GM19467 (cell line): ENCODE measurements at regions not wholly inside any gene's neighbourhood (a gene's known extent, or its start where the extent isn't known, plus 50 kb on each side); places are given as distances from the start of the nearest gene placed in this dataset.
"Not testable (repeated sequence)": the region's sequence is repeated elsewhere in the genome, so short reads cannot be mapped to it uniquely, and the experiment has no call there.

Source experiments
- ATAC-seq: cut with Tn5 transposase; IDR thresholded peaks from one replicate; pipeline ENCODE4 v1.9.1; 2021; ENCODE audit warnings: mild to moderate bottlenecking, moderate library complexity; ENCODE audit not compliant: unreplicated experiment

DNA sequence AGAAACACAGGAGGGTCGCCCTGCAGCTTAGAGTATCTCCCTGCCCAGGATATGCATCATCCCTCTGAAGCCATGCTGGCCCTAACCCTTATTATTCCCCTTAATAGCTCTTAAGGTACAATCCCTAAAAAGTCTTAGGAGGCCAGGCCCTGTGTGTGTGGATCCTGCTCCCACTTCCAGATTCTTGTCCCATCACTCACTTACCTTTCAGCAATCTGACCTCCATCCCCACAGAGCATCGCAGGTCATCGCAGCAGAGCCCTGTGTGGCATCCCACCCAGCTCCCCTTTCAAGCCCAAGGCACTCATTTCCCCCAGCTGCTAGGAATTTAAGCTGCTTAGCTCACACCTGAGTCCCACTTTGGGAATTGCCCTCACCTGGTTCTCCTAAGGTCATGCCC, 223.8 kb upstream of the SMLR1 start:
- no peak for ATAC-seq

DNA sequence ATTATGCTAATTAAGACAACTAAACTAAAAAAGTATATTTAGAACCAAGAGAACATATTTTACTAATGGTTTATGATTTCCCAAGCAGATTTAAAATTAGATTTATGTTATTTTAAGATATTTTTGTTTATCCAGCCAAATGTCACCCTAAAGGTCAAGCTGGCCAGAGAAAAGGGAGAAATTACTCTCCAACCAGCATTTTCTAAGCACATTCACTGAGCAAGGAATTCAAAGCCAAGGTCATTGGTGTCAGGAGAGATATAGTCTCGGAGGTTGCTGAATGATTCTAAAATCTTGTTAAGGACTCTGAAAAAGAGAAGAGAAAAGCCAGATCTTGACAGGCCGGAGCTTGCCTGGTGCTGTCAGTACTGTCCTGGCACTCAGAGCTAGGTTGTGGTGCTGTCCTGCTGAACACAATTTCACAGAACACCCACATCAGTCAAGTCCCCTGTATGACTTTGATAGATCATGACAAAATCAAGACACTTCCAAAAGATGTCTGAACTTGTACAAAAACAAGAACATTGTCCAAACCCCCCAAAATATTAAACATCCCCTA, 222.3 kb upstream of the SMLR1 start:
- no peak for ATAC-seq

DNA sequence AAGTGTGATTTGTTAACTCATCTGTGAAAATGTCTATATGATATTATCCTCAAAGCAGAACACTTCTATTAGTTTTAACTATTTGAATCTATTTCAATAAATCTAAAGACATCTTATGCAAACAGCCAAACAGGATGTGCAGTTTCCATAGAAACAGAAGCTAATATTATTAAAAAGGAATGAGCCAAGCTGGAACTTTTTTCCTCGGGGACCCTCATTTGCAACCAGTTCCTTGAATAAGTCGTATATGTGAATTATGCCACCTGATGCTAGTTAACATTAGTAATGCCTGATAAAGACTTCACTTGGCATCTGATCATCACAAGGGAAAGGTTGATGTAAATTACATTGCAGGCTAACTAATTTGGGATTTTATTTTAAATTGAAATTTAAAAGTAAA, 216.9 kb upstream of the SMLR1 start:
- ATAC-seq = no peak

DNA sequence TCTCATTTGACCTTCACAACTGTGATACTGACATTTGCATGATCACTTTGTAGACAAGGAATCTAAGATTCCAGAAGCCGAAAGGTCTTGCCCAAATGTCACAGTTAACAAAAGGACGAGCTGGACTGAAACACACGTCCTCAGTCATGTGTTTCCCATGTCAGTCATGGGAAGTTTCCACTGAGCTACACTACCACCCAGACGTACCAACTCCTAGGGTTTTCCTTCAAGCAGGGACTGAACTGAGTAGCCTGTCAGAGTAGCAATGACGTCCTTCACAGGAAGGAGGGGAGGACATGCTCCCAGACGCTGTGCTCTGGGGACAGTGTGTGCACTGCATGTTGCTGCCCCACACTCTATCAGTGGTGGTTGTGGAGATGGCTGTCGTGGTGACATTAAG, 215.8 kb upstream of the SMLR1 start:
- ATAC-seq = no peak

DNA sequence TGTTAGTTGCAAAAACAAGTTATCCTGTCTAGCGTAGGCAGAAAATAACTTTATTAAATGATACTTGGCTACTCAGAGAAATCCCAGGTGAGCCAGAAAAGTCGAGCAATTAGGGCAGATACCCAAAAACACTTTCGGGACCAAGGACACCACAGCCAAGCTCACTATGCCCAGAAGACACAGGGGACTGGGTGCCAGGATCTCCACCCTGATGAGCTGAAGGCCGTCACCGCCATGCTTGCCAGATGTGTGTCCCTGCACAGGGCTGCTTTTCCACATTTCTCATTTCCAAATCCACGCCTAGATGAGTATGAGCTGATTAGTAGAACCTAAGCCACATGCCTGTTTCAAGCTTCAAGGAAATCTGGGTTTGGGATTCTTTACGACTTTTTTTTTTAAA, 214.0 kb upstream of the SMLR1 start:
- ATAC-seq = no peak

DNA sequence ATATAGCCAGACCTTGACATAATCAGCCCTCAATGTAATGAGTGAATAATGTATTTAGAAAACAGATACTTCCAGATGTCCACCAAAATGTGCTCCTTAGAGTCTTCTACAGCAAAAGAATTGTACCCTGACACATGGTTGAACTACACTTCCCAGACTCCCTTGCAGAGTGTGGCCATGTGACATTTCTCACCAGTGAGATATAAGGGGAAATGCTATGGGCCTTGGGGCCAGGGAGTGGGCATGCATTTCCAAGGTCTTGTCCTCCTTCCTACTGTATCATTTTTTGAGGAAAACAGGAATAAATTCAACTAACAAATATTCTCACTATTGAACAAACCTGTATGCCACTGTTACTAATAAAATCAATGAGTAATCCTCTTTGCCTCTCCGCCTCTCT, 211.4 kb upstream of the SMLR1 start:
- ATAC-seq = no peak

DNA sequence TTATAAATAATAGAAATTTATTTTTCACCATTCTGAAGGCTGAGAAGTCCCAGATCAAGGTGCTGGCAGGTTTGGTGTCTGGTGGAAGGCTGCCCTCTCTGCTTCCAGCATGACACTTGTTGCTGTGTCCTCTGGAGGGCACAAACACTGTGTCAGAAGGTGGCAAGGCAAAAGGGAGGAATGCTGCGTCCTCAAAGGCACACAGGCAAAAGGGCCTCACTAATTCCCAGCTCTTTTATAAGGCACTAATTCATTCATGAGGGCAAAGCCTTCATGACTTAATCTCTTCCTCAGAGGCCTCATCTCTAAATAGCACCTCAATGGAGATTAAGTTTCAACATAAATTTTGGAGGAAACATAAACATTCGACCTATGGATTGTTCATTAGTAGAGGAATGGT, 209.5 kb upstream of the SMLR1 start:
- ATAC-seq = no peak

GRCh38 chr6:130618806-130619205, 208.4 kb upstream of the SMLR1 start:
- ATAC-seq = not testable (repeated sequence)

GRCh38 chr6:130620338-130620781, 206.8 kb upstream of the SMLR1 start:
- ATAC-seq = no peak

GRCh38 chr6:130622142-130622541, 205.1 kb upstream of the SMLR1 start:
- ATAC-seq = no peak

- no peak for ATAC-seq
Measured at GRCh38 chr6:130624046-130624445, 203.2 kb upstream of the SMLR1 start.

DNA sequence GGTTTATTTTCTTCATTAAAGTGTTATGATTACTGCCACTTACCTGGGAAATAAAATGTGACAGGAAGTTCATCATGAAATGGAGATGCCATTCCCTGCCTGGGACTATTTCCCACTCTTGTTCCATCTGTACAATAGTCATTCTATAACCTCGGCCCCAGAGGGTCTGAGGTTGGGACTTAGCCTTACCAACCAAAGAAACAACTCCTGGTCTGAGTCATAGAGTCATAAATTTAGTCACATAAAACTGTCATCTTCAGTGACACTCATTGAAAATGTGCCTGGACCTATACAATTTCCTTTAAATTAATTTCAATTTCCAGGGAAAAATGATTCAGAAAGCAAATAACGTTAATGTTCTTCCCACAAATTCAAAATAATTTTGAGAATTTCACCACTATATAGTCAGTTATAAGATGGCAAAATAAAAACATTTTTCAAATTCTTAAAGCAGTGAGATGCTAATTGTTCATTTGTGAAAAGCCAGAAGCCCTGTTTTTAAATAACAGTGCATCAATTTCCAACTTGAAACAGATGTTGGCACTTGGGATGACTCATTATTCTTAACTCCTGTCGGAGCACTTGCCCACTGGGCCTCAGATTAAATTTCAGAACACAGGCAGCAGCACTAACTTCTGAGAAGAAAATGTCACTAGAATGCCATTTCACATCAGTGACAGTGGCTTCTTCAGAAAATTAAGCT, 201.2 kb upstream of the SMLR1 start:
- ATAC-seq = peak; percentile 73

DNA sequence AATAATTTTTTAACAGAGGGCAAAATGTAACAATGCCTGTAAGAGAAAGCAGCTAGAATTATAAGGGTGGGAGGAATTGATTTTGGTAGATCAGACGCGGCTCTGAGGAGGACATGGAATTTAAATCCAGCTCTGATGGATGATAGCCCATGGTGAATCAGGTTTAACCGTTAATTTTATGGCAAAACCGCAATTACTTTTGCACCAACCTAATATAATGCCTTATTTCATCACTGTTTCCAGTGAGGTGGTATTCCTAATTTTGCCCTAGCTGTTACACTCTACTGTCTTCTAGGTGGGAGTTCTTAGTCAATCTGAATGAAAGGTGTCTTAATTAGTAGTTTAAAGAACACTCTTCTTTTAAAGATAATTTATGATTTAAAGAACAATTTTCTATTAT, 198.3 kb upstream of the SMLR1 start:
- no peak for ATAC-seq

- no peak for ATAC-seq
Measured at GRCh38 chr6:130629640-130630039, 197.6 kb upstream of the SMLR1 start.

- no peak for ATAC-seq
Measured at GRCh38 chr6:130632277-130632676, 194.9 kb upstream of the SMLR1 start.

GRCh38 chr6:130632897-130633296, 194.3 kb upstream of the SMLR1 start:
- ATAC-seq = no peak

GRCh38 chr6:130643361-130643760, 183.8 kb upstream of the SMLR1 start:
- no peak for ATAC-seq

DNA sequence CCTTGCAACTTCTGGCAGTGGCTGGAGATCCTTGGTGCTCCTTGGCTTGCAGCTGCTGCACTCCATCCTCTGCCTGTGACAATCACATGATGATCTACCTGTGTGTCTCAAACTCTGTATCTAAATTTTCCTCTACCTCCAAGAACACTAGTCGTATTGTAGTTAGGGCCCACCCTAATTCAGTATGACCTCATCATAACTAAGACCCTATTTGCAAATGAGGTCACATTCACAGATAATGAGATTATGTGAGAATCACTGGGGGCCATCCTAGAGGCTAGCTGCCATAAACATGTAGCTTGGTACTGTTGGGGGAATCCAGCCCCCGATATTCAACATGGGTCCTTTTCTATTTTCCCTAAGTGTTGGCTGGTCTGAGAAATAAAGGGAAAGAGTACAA, 183.0 kb upstream of the SMLR1 start:
- no peak for ATAC-seq

- ATAC-seq = not testable (repeated sequence)
Measured at GRCh38 chr6:130644769-130645168, 182.4 kb upstream of the SMLR1 start.

- no peak for ATAC-seq
Measured at GRCh38 chr6:130647246-130647645, 180.0 kb upstream of the SMLR1 start.

DNA sequence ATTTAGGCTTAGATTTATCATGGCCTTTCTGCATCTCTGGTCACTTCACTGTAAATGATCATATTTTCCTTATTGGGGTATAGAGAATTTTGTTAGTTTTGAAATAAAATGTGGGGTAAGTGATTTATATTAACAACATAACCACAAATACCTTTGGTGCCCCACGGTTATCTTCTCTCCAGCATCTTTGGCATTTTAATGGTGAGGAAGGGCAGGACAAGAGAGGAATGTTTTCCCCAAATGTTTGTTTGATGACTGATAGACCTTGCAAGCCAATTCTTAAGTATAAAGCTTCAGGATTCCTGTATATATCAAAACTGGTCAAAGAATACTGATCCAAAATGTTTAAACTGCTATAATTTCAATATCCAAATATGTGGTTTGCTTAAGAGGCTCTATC, 171.6 kb upstream of the SMLR1 start:
- ATAC-seq = no peak

GRCh38 chr6:130661077-130661476, 166.1 kb upstream of the SMLR1 start:
- no peak for ATAC-seq

GRCh38 chr6:130666786-130667185, 160.4 kb upstream of the SMLR1 start:
- ATAC-seq = no peak
